ENCODE measurements at regions not wholly inside any gene's neighbourhood (a gene's known extent, or its start where the extent isn't known, plus 50 kb on each side); places are given as distances from the start of the nearest gene placed in this dataset.

DNA sequence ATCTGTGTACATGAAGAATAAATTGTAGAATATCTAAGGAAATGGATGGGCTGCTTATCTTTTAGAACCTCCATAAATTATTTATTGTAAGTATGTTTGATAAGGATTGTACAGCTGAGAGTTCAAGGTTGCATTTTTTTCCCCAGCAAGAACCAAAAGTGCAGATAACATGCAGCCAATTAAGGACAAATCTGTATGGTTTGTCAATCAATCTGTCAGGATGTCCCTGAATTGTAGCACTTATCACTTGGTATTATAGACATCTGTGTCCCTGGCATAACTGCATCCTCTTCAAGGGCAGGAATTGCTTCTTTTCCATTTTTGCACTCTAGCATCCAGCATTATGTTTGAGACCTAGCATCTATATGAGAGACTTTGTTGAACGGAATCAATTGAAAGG lies 95.4 kb upstream of the IGFBP7 start:
- no peaks in the 10 kb centered on the region for H3K36me3 ChIP-seq
- no peaks in the 10 kb centered on the region for H3K27me3 ChIP-seq
- no peak overlapping the region for H3K27ac ChIP-seq
- intact Hi-C loops (cut with DNase I): no loop called here
- H3K9me3 ChIP-seq: no peaks in the 10 kb centered on the region
- no peak overlapping the region for H3K4me3 ChIP-seq
- DNase-seq (ENCODE audit: extremely low spot score in 2 of 2): no peak
- H3K4me1 ChIP-seq: no peaks in the 10 kb centered on the region
- no peak for TF ChIP-seq POLR2A (IDR thresholded peaks at IDR 0.05)

DNA sequence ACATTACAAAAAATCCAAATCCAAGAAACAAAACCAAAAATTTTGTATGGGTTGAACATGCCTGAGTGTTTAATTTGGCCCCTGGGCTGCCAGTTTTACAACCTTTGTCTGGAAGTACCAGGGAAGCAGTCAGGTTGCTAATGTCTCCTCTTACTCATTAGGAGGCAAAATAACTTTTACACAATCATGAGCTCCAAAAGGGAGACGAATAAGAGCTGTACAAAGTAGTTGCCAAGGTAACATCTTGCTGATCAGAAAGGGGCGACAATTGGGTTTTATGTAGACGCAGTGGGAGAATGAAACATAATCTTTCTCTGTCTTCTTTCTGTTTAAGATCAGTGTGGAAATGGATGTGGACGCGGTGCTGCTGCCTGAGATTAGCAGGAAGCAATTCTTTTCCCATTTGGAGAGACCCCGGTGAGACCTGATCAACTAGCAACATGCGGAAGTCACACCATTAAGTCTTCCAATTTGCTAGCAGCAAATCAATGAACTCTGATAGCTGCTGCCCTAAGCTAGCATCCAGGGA lies 90.7 kb upstream of the IGFBP7 start:
- TF ChIP-seq POLR2AphosphoS5 (IDR thresholded peaks at IDR 0.05; ENCODE audit: insufficient read depth in 1 of 2, low read depth in 1 of 2): no peak
- TF ChIP-seq POLR2A (IDR thresholded peaks at IDR 0.05): no peak
- TF ChIP-seq, protein P1, sequence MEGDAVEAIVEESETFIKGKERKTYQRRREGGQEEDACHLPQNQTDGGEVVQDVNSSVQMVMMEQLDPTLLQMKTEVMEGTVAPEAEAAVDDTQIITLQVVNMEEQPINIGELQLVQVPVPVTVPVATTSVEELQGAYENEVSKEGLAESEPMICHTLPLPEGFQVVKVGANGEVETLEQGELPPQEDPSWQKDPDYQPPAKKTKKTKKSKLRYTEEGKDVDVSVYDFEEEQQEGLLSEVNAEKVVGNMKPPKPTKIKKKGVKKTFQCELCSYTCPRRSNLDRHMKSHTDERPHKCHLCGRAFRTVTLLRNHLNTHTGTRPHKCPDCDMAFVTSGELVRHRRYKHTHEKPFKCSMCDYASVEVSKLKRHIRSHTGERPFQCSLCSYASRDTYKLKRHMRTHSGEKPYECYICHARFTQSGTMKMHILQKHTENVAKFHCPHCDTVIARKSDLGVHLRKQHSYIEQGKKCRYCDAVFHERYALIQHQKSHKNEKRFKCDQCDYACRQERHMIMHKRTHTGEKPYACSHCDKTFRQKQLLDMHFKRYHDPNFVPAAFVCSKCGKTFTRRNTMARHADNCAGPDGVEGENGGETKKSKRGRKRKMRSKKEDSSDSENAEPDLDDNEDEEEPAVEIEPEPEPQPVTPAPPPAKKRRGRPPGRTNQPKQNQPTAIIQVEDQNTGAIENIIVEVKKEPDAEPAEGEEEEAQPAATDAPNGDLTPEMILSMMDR (IDR thresholded peaks at IDR 0.05): no peak
- Histone ChIP-seq H3K4me1 (no peaks in the 10 kb centered on the region), H3K4me3 (no peak overlapping the region), H3K36me3 (no peaks in the 10 kb centered on the region), H3K27ac (no peak overlapping the region), H3K27me3 (no peaks in the 10 kb centered on the region), H3K9me3 (no peaks in the 10 kb centered on the region)
- intact Hi-C loops (cut with DNase I): no loop called here
- DNase-seq (ENCODE audit: extremely low spot score in 2 of 2): no peak

DNA sequence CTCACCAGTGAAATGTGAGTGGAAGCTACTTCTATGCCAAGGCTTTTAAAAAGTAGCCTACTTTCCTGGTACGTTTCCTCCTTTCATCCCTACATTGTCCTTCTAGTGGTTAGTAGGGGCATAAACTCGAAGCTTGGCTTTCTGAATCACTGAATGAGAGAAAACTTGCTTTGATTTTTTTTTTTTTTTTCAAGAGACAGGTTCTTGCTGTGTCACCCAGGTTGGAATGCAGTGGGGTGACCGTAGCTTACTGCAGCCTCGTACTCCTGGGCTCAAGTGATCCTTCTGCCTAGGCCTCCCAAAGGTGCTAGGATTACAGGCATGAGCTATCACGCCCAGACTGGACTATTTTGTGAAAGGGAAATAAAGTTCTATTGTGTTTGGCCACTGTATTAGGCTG lies 89.1 kb upstream of the IGFBP7 start:
- no peak overlapping the region for H3K4me3 ChIP-seq
- intact Hi-C loops (cut with DNase I): no loop called here
- H3K4me1 ChIP-seq: no peaks in the 10 kb centered on the region
- H3K27ac ChIP-seq: no peak overlapping the region
- DNase-seq (ENCODE audit: extremely low spot score in 2 of 2): no peak
- no peaks in the 10 kb centered on the region for H3K36me3 ChIP-seq
- no peaks in the 10 kb centered on the region for H3K27me3 ChIP-seq
- H3K9me3 ChIP-seq: no peaks in the 10 kb centered on the region
- no peak for TF ChIP-seq POLR2AphosphoS5 (IDR thresholded peaks at IDR 0.05; ENCODE audit: insufficient read depth in 1 of 2, low read depth in 1 of 2)
- TF ChIP-seq, protein P1 (IDR thresholded peaks at IDR 0.05): no peak
- no peak for TF ChIP-seq POLR2A (IDR thresholded peaks at IDR 0.05)

DNA sequence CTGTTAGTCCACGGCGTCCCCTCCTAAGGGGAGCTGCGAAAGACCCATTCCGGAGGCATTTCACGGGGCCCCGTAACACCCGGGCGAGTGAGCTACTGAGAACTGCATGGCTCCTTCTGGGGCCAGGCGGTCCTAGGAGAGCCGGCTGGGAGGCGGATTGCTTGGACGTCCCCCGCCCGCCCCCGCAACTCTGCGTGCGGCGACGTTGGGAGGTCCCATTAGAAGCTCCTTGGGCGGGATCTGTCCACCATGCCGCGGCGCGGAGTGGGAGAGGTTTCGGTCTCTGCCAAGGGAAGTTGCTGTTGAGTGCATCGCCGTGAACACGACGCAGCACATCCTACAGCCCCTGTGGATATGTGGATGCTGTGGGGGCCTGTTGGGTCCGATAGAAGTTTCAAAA lies 85.4 kb upstream of the IGFBP7 start:
- no peaks in the 10 kb centered on the region for H3K27me3 ChIP-seq
- H3K36me3 ChIP-seq: no peaks in the 10 kb centered on the region
- intact Hi-C loops (cut with DNase I): no loop called here
- H3K27ac ChIP-seq: no peak overlapping the region
- no peak overlapping the region for H3K4me3 ChIP-seq
- TF ChIP-seq, protein P1 (IDR thresholded peaks at IDR 0.05): no peak
- TF ChIP-seq POLR2A (IDR thresholded peaks at IDR 0.05): no peak
- TF ChIP-seq POLR2AphosphoS5 (IDR thresholded peaks at IDR 0.05; ENCODE audit: insufficient read depth in 1 of 2, low read depth in 1 of 2): no peak
- H3K4me1 ChIP-seq: no peaks in the 10 kb centered on the region
- DNase-seq (ENCODE audit: extremely low spot score in 2 of 2): no peak
- H3K9me3 ChIP-seq: no peaks in the 10 kb centered on the region

DNA sequence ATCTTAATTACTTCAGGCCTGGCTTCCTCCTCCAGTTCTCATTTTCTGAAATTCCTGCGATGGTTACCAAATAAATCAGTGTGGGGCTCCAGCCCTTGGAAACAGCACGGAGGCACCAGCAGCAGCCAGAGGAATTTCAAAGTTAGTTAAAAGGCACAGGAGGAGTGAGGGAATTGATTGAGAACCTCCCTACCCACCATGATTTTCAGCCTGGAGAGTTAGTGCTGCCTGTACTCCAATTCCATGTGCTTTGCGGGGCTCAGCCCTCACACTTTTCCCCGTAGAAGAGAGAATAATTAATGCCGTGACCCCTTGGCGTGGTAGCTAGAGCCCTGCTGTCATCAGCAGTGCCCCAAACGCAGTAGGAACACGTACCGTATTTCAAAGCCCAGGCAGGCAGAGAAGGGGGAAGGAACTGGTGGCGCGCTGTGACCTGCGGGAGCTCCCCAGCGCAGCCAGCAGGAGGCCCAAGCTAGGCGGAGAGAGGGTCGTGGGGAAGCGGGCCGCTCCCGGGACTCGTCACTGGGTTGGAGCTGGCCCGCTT lies 84.0 kb upstream of the IGFBP7 start:
- no peaks in the 10 kb centered on the region for H3K27me3 ChIP-seq
- no peaks in the 10 kb centered on the region for H3K36me3 ChIP-seq
- no peak overlapping the region for H3K27ac ChIP-seq
- H3K9me3 ChIP-seq: no peaks in the 10 kb centered on the region
- H3K4me3 ChIP-seq: no peak overlapping the region
- no peak for DNase-seq (ENCODE audit: extremely low spot score in 2 of 2)
- intact Hi-C loops (cut with DNase I): no loop called here
- H3K4me1 ChIP-seq: no peaks in the 10 kb centered on the region
- TF ChIP-seq, protein P1 (IDR thresholded peaks at IDR 0.05): no peak
- TF ChIP-seq POLR2AphosphoS5 (IDR thresholded peaks at IDR 0.05; ENCODE audit: insufficient read depth in 1 of 2, low read depth in 1 of 2) (no peak), POLR2A (IDR thresholded peaks at IDR 0.05) (no peak)
